PC-9 (cell line): ENCODE measurements at regions not wholly inside any gene's neighbourhood (a gene's known extent, or its start where the extent isn't known, plus 50 kb on each side); places are given as distances from the start of the nearest gene placed in this dataset.

ENCODE experiments used
- BruUV-seq: library from RNA; stranded (reverse); fragments of 400-500 nt; replicated peaks from 2 replicates; lab custom pipeline; 2021; lab: Mats Ljungman, UMichigan
- CTCF ChIA-PET: fragments of 300-600 bp; sonication (Branson Sonifier 250); formaldehyde crosslinking; loops from one replicate; lab custom pipeline; 2022; ENCODE audit warnings: antibody characterized with exemption; lab: Charles Lee
- POLR2A ChIA-PET: fragments of 300-600 bp; sonication (Branson Sonifier 250); formaldehyde crosslinking; loops from one replicate; lab custom pipeline; 2022; ENCODE audit warnings: antibody characterized with exemption; ENCODE audit not compliant: unreplicated experiment; lab: Charles Lee
- DNase-seq, 2 experiments: peaks; one replicate each; pipeline versions ENCODE4 v3.0.0 to v3.0.0-alpha.2; 2015 to 2022; ENCODE audit warnings: mixed read lengths in 1 of 2
- H2AFZ ChIP-seq: fragments of 200-600 bp; sonication (generic); 2 replicates; pipeline ENCODE4 v1.8.1; 2017; ENCODE audit warnings: antibody characterized with exemption
- H3F3A ChIP-seq: fragments of 200-600 bp; sonication (generic); 2 replicates; pipeline ENCODE4 v1.8.1; 2017; ENCODE audit warnings: antibody characterized with exemption, mild to moderate bottlenecking, low read depth; ENCODE audit not compliant: insufficient read depth
- H3K27ac ChIP-seq: fragments of 200-600 bp; sonication (generic); 2 replicates; pipeline ENCODE4 v1.6.1; 2016; ENCODE audit warnings: mixed run types
- H3K27me3 ChIP-seq: fragments of 200-600 bp; sonication (generic); 2 replicates; pipeline ENCODE4 v1.6.1; 2016; ENCODE audit warnings: low read depth, mixed run types; ENCODE audit not compliant: insufficient read depth
- H3K36me3 ChIP-seq: fragments of 200-600 bp; sonication (generic); 2 replicates; pipeline ENCODE4 v1.6.1; 2016; ENCODE audit warnings: low read depth, mixed run types
- H3K4me1 ChIP-seq: fragments of 200-600 bp; sonication (generic); replicated peaks from 2 replicates; pipeline ENCODE4 v1.6.1; 2016; ENCODE audit warnings: mixed run types; ENCODE audit not compliant: insufficient read depth
- H3K4me2 ChIP-seq: fragments of 200-600 bp; sonication (generic); 2 replicates; pipeline ENCODE4 v1.6.1; 2017; ENCODE audit warnings: mixed run types
- H3K4me3 ChIP-seq: fragments of 200-600 bp; sonication (generic); 2 replicates; pipeline ENCODE4 v1.6.1; 2016; ENCODE audit warnings: mixed run types
- H3K79me2 ChIP-seq: fragments of 200-600 bp; sonication (generic); 2 replicates; pipeline ENCODE4 v1.6.1; 2017; ENCODE audit warnings: low read depth, mixed run types
- H3K9me2 ChIP-seq: fragments of 200-600 bp; sonication (generic); 2 replicates; pipeline ENCODE4 v1.8.1; 2017; ENCODE audit warnings: mild to moderate bottlenecking; ENCODE audit not compliant: insufficient read depth
- H3K9me3 ChIP-seq: fragments of 200-600 bp; sonication (generic); 2 replicates; pipeline ENCODE4 v1.8.1; 2016; ENCODE audit warnings: low read depth; ENCODE audit not compliant: insufficient read depth
- H4K20me1 ChIP-seq: fragments of 200-600 bp; sonication (generic); 2 replicates; pipeline ENCODE4 v1.8.1; 2017; ENCODE audit not compliant: insufficient read depth
- CTCF ChIP-seq: fragments of 200-600 bp; sonication (generic); conservative IDR thresholded peaks from 2 replicates; pipeline ENCODE4 v1.6.1; 2017; ENCODE audit warnings: mixed run types, antibody characterized with exemption, mild to moderate bottlenecking, moderate library complexity
- EZH2 ChIP-seq: fragments of 200-600 bp; sonication (generic); IDR thresholded peaks from 2 replicates; pipeline ENCODE4 v1.8.0; 2017; ENCODE audit warnings: antibody characterized with exemption, low read depth
- intact Hi-C: fragments of 100-400 bp; cut with micrococcal nuclease; formaldehyde crosslinking; loops from one replicate; pipeline ENCODE4 v1.10.0; 2022; ENCODE audit not compliant: unreplicated experiment

- Histone ChIP-seq H3K9me3 (no peaks in the 10 kb centered on the region), H3F3A (no peaks in the 10 kb centered on the region), H3K27me3 (no peaks in the 10 kb centered on the region), H3K4me3 (no peak overlapping the region), H3K79me2 (no peaks in the 10 kb centered on the region), H3K4me1 (no peaks in the 10 kb centered on the region), H3K27ac (no peak overlapping the region), H2AFZ (no peak overlapping the region), H3K36me3 (no peaks in the 10 kb centered on the region), H3K9me2 (no peaks in the 10 kb centered on the region), H3K4me2 (no peak overlapping the region), H4K20me1 (no peaks in the 10 kb centered on the region)
- POLR2A ChIA-PET: interaction anchor here (0.6 kb wide), 1 partner anchor 694 kb away, joined by 3 read pairs; no protein-coding TSS in a partner anchor
- CTCF ChIA-PET: no interaction called here
- no peak for DNase-seq
- intact Hi-C loops: no loop called here
- TF ChIP-seq CTCF (no peak), EZH2 (no peak)
- no TSS peak for BruUV-seq
Observed at GRCh38 chr3:94904156-94904674, 841.4 kb downstream of the NSUN3 start.

DNA sequence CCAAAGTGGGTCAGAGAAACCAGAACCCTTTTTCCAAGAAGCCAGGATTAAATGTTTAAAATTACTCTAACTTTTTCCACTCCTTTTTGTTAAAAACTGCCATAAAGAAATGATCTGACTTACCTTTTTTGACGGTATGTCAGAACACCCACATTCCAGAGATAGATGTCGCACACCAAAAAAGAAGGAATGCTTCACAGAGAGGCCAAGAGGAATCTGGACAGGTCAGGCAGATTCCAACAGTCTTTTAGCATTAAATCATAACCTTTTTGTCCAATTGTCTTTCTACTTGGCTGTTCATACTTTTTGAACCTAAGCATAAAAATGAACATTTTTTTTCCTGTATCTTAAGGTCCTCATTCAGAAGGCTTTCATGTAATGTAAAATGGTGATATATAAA is 846.9 kb downstream of the NSUN3 start:
- Histone ChIP-seq H2AFZ (no peak overlapping the region), H3K9me2 (no peaks in the 10 kb centered on the region), H3K27me3 (no peaks in the 10 kb centered on the region), H3K79me2 (no peaks in the 10 kb centered on the region), H3K9me3 (no peaks in the 10 kb centered on the region), H4K20me1 (no peaks in the 10 kb centered on the region), H3K27ac (no peak overlapping the region), H3K4me3 (no peak overlapping the region), H3F3A (no peaks in the 10 kb centered on the region), H3K36me3 (no peaks in the 10 kb centered on the region), H3K4me1 (no peaks in the 10 kb centered on the region), H3K4me2 (no peak overlapping the region)
- intact Hi-C loops: no loop called here
- TF ChIP-seq EZH2: no peak
- no peak for TF ChIP-seq CTCF
- DNase-seq: no peak
- ChIA-PET POLR2A (no interaction called here), CTCF (no interaction called here)
- no TSS peak for BruUV-seq

- DNase-seq: no peak
- H2AFZ ChIP-seq: no peak overlapping the region; the same call in 1 of the 2 replicates
- H3K9me2 ChIP-seq: no peaks in the 10 kb centered on the region
- no peaks in the 10 kb centered on the region for H3K4me1 ChIP-seq
- H3K4me3 ChIP-seq: no peak overlapping the region
- intact Hi-C loops: no loop called here
- no peak overlapping the region for H3K4me2 ChIP-seq
- no peaks in the 10 kb centered on the region for H4K20me1 ChIP-seq
- no peaks in the 10 kb centered on the region for H3K27me3 ChIP-seq
- H3F3A ChIP-seq: no peaks in the 10 kb centered on the region
- TF ChIP-seq EZH2 (no peak), CTCF (no peak)
- H3K79me2 ChIP-seq: no peaks in the 10 kb centered on the region
- ChIA-PET POLR2A (no interaction called here), CTCF (no interaction called here)
- no peaks in the 10 kb centered on the region for H3K36me3 ChIP-seq
- no peaks in the 10 kb centered on the region for H3K9me3 ChIP-seq
- H3K27ac ChIP-seq: no peak overlapping the region
- BruUV-seq: no TSS peak
Observed at GRCh38 chr3:94912656-94913055, 849.8 kb downstream of the NSUN3 start.
